OCI-LY1 (cell line): ENCODE measurements at regions not wholly inside any gene's neighbourhood (a gene's known extent, or its start where the extent isn't known, plus 50 kb on each side); places are given as distances from the start of the nearest gene placed in this dataset.

Experiments
- CTCF ChIP-seq: fragments of 200-600 bp; sonication (generic), shearing (Covaris generic); IDR thresholded peaks from 2 replicates; pipeline ENCODE4 v1.5.1; 2017; ENCODE audit warnings: mild to moderate bottlenecking, antibody characterized with exemption, low read length, moderate library complexity, mixed read lengths
- EZH2 ChIP-seq: fragments of 200-600 bp; sonication (generic), shearing (Covaris generic); IDR thresholded peaks from 2 replicates; pipeline ENCODE4 v1.8.0; 2017; ENCODE audit warnings: borderline replicate concordance, mixed run types, mild to moderate bottlenecking, antibody characterized with exemption, low read length, moderate library complexity, mixed read lengths

- TF ChIP-seq CTCF (no peak), EZH2 (no peak)
Observed at GRCh38 chr2:6443061-6443823, 422.5 kb downstream of the CMPK2 start.
